ENCODE measurements at regions not wholly inside any gene's neighbourhood (a gene's known extent, or its start where the extent isn't known, plus 50 kb on each side); places are given as distances from the start of the nearest gene placed in this dataset.

- Histone ChIP-seq H3K27me3 (replicated peaks) (no peaks in the 10 kb centered on the region), H3K27ac (no peak overlapping the region), H3K4me1 (replicated peaks) (no peaks in the 10 kb centered on the region), H3K4me3 (no peak overlapping the region), H3K36me3 (no peaks in the 10 kb centered on the region), H3K9me3 (replicated peaks) (no peaks in the 10 kb centered on the region)
- DNase-seq (ENCODE audit: low read depth in 1 of 2, low spot score in 2 of 2), result no peak
Measured at GRCh38 chr16:77617996-77618395, 104.3 kb upstream of the NUDT7 start.

GRCh38 chr16:77618951-77619350 lies 103.4 kb upstream of the NUDT7 start:
- H3K36me3 ChIP-seq, result no peaks in the 10 kb centered on the region
- no peak overlapping the region for H3K4me3 ChIP-seq
- no peaks in the 10 kb centered on the region for H3K9me3 ChIP-seq (replicated peaks)
- no peaks in the 10 kb centered on the region for H3K4me1 ChIP-seq (replicated peaks)
- DNase-seq (ENCODE audit: low read depth in 1 of 2, low spot score in 2 of 2), result no peak
- no peaks in the 10 kb centered on the region for H3K27me3 ChIP-seq (replicated peaks)
- no peak overlapping the region for H3K27ac ChIP-seq

- Histone ChIP-seq H3K4me1 (replicated peaks) (no peaks in the 10 kb centered on the region), H3K27ac (no peak overlapping the region), H3K4me3 (no peak overlapping the region), H3K9me3 (replicated peaks) (no peaks in the 10 kb centered on the region), H3K27me3 (replicated peaks) (no peaks in the 10 kb centered on the region), H3K36me3 (no peaks in the 10 kb centered on the region)
- no peak for DNase-seq (ENCODE audit: low read depth in 1 of 2, low spot score in 2 of 2)
Measured at GRCh38 chr16:77624085-77624484, 98.2 kb upstream of the NUDT7 start.

- no peaks in the 10 kb centered on the region for H3K27me3 ChIP-seq (replicated peaks)
- no peak for DNase-seq (ENCODE audit: low read depth in 1 of 2, low spot score in 2 of 2)
- no peak overlapping the region for H3K4me3 ChIP-seq
- no peaks in the 10 kb centered on the region for H3K9me3 ChIP-seq (replicated peaks)
- no peaks in the 10 kb centered on the region for H3K4me1 ChIP-seq (replicated peaks)
- no peak overlapping the region for H3K27ac ChIP-seq
- no peaks in the 10 kb centered on the region for H3K36me3 ChIP-seq
Measured at GRCh38 chr16:77636615-77637014, 85.7 kb upstream of the NUDT7 start.

- H3K27me3 ChIP-seq (replicated peaks), result no peaks in the 10 kb centered on the region
- no peak for DNase-seq (ENCODE audit: low read depth in 1 of 2, low spot score in 2 of 2)
- no peak overlapping the region for H3K27ac ChIP-seq
- H3K9me3 ChIP-seq (replicated peaks), result no peaks in the 10 kb centered on the region
- no peak overlapping the region for H3K4me3 ChIP-seq
- H3K4me1 ChIP-seq (replicated peaks), result no peaks in the 10 kb centered on the region
- H3K36me3 ChIP-seq, result no peaks in the 10 kb centered on the region
Measured at GRCh38 chr16:77637940-77638339, 84.4 kb upstream of the NUDT7 start.

GRCh38 chr16:77643176-77643575 lies 79.1 kb upstream of the NUDT7 start:
- no peak overlapping the region for H3K4me3 ChIP-seq
- H3K4me1 ChIP-seq (replicated peaks), result no peaks in the 10 kb centered on the region
- H3K27me3 ChIP-seq (replicated peaks), result no peaks in the 10 kb centered on the region
- no peaks in the 10 kb centered on the region for H3K9me3 ChIP-seq (replicated peaks)
- H3K27ac ChIP-seq, result no peak overlapping the region
- no peaks in the 10 kb centered on the region for H3K36me3 ChIP-seq
- DNase-seq (ENCODE audit: low read depth in 1 of 2, low spot score in 2 of 2), result no peak

GRCh38 chr16:77645764-77646163 lies 76.5 kb upstream of the NUDT7 start:
- Histone ChIP-seq H3K9me3 (replicated peaks) (no peaks in the 10 kb centered on the region), H3K36me3 (no peaks in the 10 kb centered on the region), H3K4me3 (no peak overlapping the region), H3K4me1 (replicated peaks) (no peaks in the 10 kb centered on the region), H3K27ac (no peak overlapping the region), H3K27me3 (replicated peaks) (no peaks in the 10 kb centered on the region)
- no peak for DNase-seq (ENCODE audit: low read depth in 1 of 2, low spot score in 2 of 2)

GRCh38 chr16:77647726-77648125 lies 74.6 kb upstream of the NUDT7 start:
- no peaks in the 10 kb centered on the region for H3K9me3 ChIP-seq (replicated peaks)
- no peak overlapping the region for H3K27ac ChIP-seq
- no peak overlapping the region for H3K4me3 ChIP-seq
- H3K36me3 ChIP-seq, result no peaks in the 10 kb centered on the region
- DNase-seq (ENCODE audit: low read depth in 1 of 2, low spot score in 2 of 2), result no peak
- no peaks in the 10 kb centered on the region for H3K4me1 ChIP-seq (replicated peaks)
- no peaks in the 10 kb centered on the region for H3K27me3 ChIP-seq (replicated peaks)

GRCh38 chr16:77650761-77651160 lies 71.6 kb upstream of the NUDT7 start:
- no peak for DNase-seq (ENCODE audit: low read depth in 1 of 2, low spot score in 2 of 2)
- no peak overlapping the region for H3K4me3 ChIP-seq
- no peaks in the 10 kb centered on the region for H3K27me3 ChIP-seq (replicated peaks)
- no peaks in the 10 kb centered on the region for H3K4me1 ChIP-seq (replicated peaks)
- no peaks in the 10 kb centered on the region for H3K36me3 ChIP-seq
- no peak overlapping the region for H3K27ac ChIP-seq
- H3K9me3 ChIP-seq (replicated peaks), result no peaks in the 10 kb centered on the region

GRCh38 chr16:77652399-77652798 lies 69.9 kb upstream of the NUDT7 start:
- Histone ChIP-seq H3K4me3 (no peak overlapping the region), H3K27ac (no peak overlapping the region), H3K27me3 (replicated peaks) (no peaks in the 10 kb centered on the region), H3K4me1 (replicated peaks) (no peaks in the 10 kb centered on the region), H3K9me3 (replicated peaks) (no peaks in the 10 kb centered on the region), H3K36me3 (no peaks in the 10 kb centered on the region)
- DNase-seq (ENCODE audit: low read depth in 1 of 2, low spot score in 2 of 2), result no peak

GRCh38 chr16:77657016-77657415 lies 65.3 kb upstream of the NUDT7 start:
- H3K9me3 ChIP-seq (replicated peaks), result no peaks in the 10 kb centered on the region
- no peaks in the 10 kb centered on the region for H3K27me3 ChIP-seq (replicated peaks)
- H3K27ac ChIP-seq, result no peak overlapping the region
- no peaks in the 10 kb centered on the region for H3K4me1 ChIP-seq (replicated peaks)
- H3K36me3 ChIP-seq, result no peaks in the 10 kb centered on the region
- H3K4me3 ChIP-seq, result no peak overlapping the region
- DNase-seq (ENCODE audit: low read depth in 1 of 2, low spot score in 2 of 2), result no peak

- Histone ChIP-seq H3K27ac (no peak overlapping the region), H3K4me1 (replicated peaks) (no peaks in the 10 kb centered on the region), H3K9me3 (replicated peaks) (no peaks in the 10 kb centered on the region), H3K4me3 (no peak overlapping the region), H3K27me3 (replicated peaks) (no peaks in the 10 kb centered on the region), H3K36me3 (no peaks in the 10 kb centered on the region)
- DNase-seq (ENCODE audit: low read depth in 1 of 2, low spot score in 2 of 2), result peak in 1 of 2 experiments; percentile 7
Measured at GRCh38 chr16:77660311-77660710, 62.0 kb upstream of the NUDT7 start.

GRCh38 chr16:77662246-77662645 lies 60.1 kb upstream of the NUDT7 start:
- H3K27me3 ChIP-seq (replicated peaks), result no peaks in the 10 kb centered on the region
- no peak overlapping the region for H3K27ac ChIP-seq
- no peak for DNase-seq (ENCODE audit: low read depth in 1 of 2, low spot score in 2 of 2)
- H3K36me3 ChIP-seq, result no peaks in the 10 kb centered on the region
- no peak overlapping the region for H3K4me3 ChIP-seq
- H3K9me3 ChIP-seq (replicated peaks), result no peaks in the 10 kb centered on the region
- no peaks in the 10 kb centered on the region for H3K4me1 ChIP-seq (replicated peaks)

GRCh38 chr16:77663711-77664110 lies 58.6 kb upstream of the NUDT7 start:
- Histone ChIP-seq H3K27ac (no peak overlapping the region), H3K36me3 (no peaks in the 10 kb centered on the region), H3K4me1 (replicated peaks) (no peaks in the 10 kb centered on the region), H3K4me3 (no peak overlapping the region), H3K27me3 (replicated peaks) (no peaks in the 10 kb centered on the region), H3K9me3 (replicated peaks) (no peaks in the 10 kb centered on the region)
- DNase-seq (ENCODE audit: low read depth in 1 of 2, low spot score in 2 of 2), result no peak

GRCh38 chr16:77666771-77667170 lies 55.5 kb upstream of the NUDT7 start:
- Histone ChIP-seq H3K36me3 (no peaks in the 10 kb centered on the region), H3K9me3 (replicated peaks) (no peaks in the 10 kb centered on the region), H3K27me3 (replicated peaks) (no peaks in the 10 kb centered on the region), H3K4me3 (no peak overlapping the region), H3K4me1 (replicated peaks) (no peaks in the 10 kb centered on the region), H3K27ac (no peak overlapping the region)
- no peak for DNase-seq (ENCODE audit: low read depth in 1 of 2, low spot score in 2 of 2)
